KMS-11 (cell line): ENCODE measurements at regions not wholly inside any gene's neighbourhood (a gene's known extent, or its start where the extent isn't known, plus 50 kb on each side); places are given as distances from the start of the nearest gene placed in this dataset.

Source experiments
- H2AFZ ChIP-seq: fragments of 200-600 bp; sonication (generic); 2 replicates; pipeline ENCODE4 v1.6.1; 2016; ENCODE audit warnings: antibody characterized with exemption, mixed run types, low read depth
- H3K27ac ChIP-seq: fragments of 200-600 bp; sonication (generic); 2 replicates; pipeline ENCODE4 v1.6.1; 2016; ENCODE audit warnings: mild to moderate bottlenecking, mixed run types
- H3K27me3 ChIP-seq: fragments of 200-600 bp; sonication (generic); 2 replicates; pipeline ENCODE4 v1.6.1; 2017; ENCODE audit warnings: mild to moderate bottlenecking, low read depth, mixed run types, moderate library complexity; ENCODE audit not compliant: insufficient read depth
- H3K36me3 ChIP-seq: fragments of 200-600 bp; sonication (generic); 2 replicates; pipeline ENCODE4 v1.6.1; 2017; ENCODE audit warnings: mild to moderate bottlenecking, mixed run types; ENCODE audit not compliant: insufficient read depth
- H3K4me1 ChIP-seq: fragments of 200-600 bp; sonication (generic); 2 replicates; pipeline ENCODE4 v1.6.1; 2016; ENCODE audit warnings: mild to moderate bottlenecking, low read depth, mixed run types; ENCODE audit not compliant: poor library complexity, severe bottlenecking
- H3K4me2 ChIP-seq: fragments of 200-600 bp; sonication (generic); 2 replicates; pipeline ENCODE4 v1.7.0; 2016; ENCODE audit warnings: mild to moderate bottlenecking, mixed run types
- H3K4me3 ChIP-seq: fragments of 200-600 bp; sonication (generic); IDR thresholded peaks from 2 replicates; pipeline ENCODE4 v1.6.1; 2017; ENCODE audit warnings: low read depth, low read length, mixed read lengths; ENCODE audit not compliant: insufficient read depth
- H3K79me2 ChIP-seq: fragments of 200-600 bp; sonication (generic); 2 replicates; pipeline ENCODE4 v1.6.1; 2016; ENCODE audit warnings: low read depth, mixed run types; ENCODE audit not compliant: insufficient read depth
- H3K9ac ChIP-seq: fragments of 200-600 bp; sonication (generic); 2 replicates; pipeline ENCODE4 v1.6.1; 2016; ENCODE audit warnings: mild to moderate bottlenecking, mixed run types
- H4K20me1 ChIP-seq: fragments of 200-600 bp; sonication (generic); 2 replicates; pipeline ENCODE4 v1.6.1; 2016; ENCODE audit warnings: mild to moderate bottlenecking, mixed run types; ENCODE audit not compliant: insufficient read depth
- TF ChIP-seq, protein P1 (sequence below): fragments of 200-600 bp; sonication (generic); conservative IDR thresholded peaks from 2 replicates; pipeline ENCODE4 v1.6.1; 2017; ENCODE audit warnings: low read depth, mild to moderate bottlenecking, antibody characterized with exemption, low read length, moderate library complexity, mixed read lengths

GRCh38 chr3:193776626-193777358, 183.8 kb downstream of the OPA1 start:
- Histone ChIP-seq H2AFZ (no peak overlapping the region), H3K9ac (no peak overlapping the region), H4K20me1 (no peaks in the 10 kb centered on the region), H3K4me3 (no peak overlapping the region), H3K4me2 (no peak overlapping the region), H3K27me3 (no peaks in the 10 kb centered on the region), H3K27ac (no peak overlapping the region), H3K79me2 (no peaks in the 10 kb centered on the region), H3K36me3 (no peaks in the 10 kb centered on the region), H3K4me1 (no peaks in the 10 kb centered on the region)
- TF ChIP-seq, protein P1, sequence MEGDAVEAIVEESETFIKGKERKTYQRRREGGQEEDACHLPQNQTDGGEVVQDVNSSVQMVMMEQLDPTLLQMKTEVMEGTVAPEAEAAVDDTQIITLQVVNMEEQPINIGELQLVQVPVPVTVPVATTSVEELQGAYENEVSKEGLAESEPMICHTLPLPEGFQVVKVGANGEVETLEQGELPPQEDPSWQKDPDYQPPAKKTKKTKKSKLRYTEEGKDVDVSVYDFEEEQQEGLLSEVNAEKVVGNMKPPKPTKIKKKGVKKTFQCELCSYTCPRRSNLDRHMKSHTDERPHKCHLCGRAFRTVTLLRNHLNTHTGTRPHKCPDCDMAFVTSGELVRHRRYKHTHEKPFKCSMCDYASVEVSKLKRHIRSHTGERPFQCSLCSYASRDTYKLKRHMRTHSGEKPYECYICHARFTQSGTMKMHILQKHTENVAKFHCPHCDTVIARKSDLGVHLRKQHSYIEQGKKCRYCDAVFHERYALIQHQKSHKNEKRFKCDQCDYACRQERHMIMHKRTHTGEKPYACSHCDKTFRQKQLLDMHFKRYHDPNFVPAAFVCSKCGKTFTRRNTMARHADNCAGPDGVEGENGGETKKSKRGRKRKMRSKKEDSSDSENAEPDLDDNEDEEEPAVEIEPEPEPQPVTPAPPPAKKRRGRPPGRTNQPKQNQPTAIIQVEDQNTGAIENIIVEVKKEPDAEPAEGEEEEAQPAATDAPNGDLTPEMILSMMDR, result no peak

DNA sequence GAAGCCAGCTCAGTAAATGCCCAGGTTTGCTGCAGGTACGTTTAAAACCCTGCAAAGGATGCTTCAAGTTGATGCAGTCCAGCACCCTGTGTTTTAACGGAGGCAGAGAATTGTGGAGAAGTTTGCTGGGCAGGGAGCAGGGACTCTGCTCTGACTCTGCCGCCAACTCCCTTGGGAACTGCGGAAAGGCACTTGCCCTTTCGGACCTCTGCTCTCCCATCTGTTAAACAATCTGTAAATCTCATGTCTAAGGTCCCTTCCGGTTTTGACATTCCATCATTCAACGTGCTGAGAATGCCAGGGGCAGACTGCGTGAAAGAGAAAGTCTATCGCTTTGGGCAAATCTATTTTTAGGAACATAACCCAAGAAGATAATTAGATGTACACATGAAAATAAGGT, 184.5 kb downstream of the OPA1 start:
- no peaks in the 10 kb centered on the region for H3K4me1 ChIP-seq
- H3K79me2 ChIP-seq, result no peaks in the 10 kb centered on the region
- no peaks in the 10 kb centered on the region for H3K27me3 ChIP-seq
- no peak overlapping the region for H3K9ac ChIP-seq
- no peak overlapping the region for H3K27ac ChIP-seq
- H3K4me2 ChIP-seq, result no peak overlapping the region
- no peak overlapping the region for H3K4me3 ChIP-seq
- H2AFZ ChIP-seq, result no peak overlapping the region
- no peaks in the 10 kb centered on the region for H3K36me3 ChIP-seq
- H4K20me1 ChIP-seq, result no peaks in the 10 kb centered on the region
- TF ChIP-seq, protein P1, result no peak

GRCh38 chr3:193778676-193779075, 185.7 kb downstream of the OPA1 start:
- Histone ChIP-seq H3K4me3 (no peak overlapping the region), H3K27ac (no peak overlapping the region), H4K20me1 (no peaks in the 10 kb centered on the region), H3K79me2 (no peaks in the 10 kb centered on the region), H3K36me3 (no peaks in the 10 kb centered on the region), H2AFZ (no peak overlapping the region), H3K27me3 (no peaks in the 10 kb centered on the region), H3K4me2 (no peak overlapping the region), H3K9ac (no peak overlapping the region), H3K4me1 (no peaks in the 10 kb centered on the region)
- TF ChIP-seq, protein P1, result no peak

- H4K20me1 ChIP-seq, result no peaks in the 10 kb centered on the region
- H3K27me3 ChIP-seq, result no peaks in the 10 kb centered on the region
- H3K9ac ChIP-seq, result no peak overlapping the region
- no peaks in the 10 kb centered on the region for H3K4me1 ChIP-seq
- TF ChIP-seq, protein P1, result no peak
- H3K36me3 ChIP-seq, result no peaks in the 10 kb centered on the region
- no peak overlapping the region for H3K4me2 ChIP-seq
- H3K79me2 ChIP-seq, result no peaks in the 10 kb centered on the region
- no peak overlapping the region for H3K27ac ChIP-seq
- H2AFZ ChIP-seq, result no peak overlapping the region
- no peak overlapping the region for H3K4me3 ChIP-seq
These were observed 186.9 kb downstream of the OPA1 start for GRCh38 chr3:193779933-193780332.
